Nephron progenitor cell (in vitro differentiated cells): ENCODE measurements at regions not wholly inside any gene's neighbourhood (a gene's known extent, or its start where the extent isn't known, plus 50 kb on each side); places are given as distances from the start of the nearest gene placed in this dataset.

ENCODE experiments used
- DNase-seq: peaks from one replicate; pipeline ENCODE4 v3.0.0; 2021
- H3K27ac Mint-ChIP-seq: 2 replicates; pipeline ENCODE4 v1.8.0; 2021; ENCODE audit warnings: mild to moderate bottlenecking, moderate library complexity, mixed read lengths
- H3K27me3 Mint-ChIP-seq: 2 replicates; pipeline ENCODE4 v1.8.0; 2021; ENCODE audit warnings: mild to moderate bottlenecking, low read depth, mixed read lengths; ENCODE audit not compliant: poor library complexity
- H3K36me3 Mint-ChIP-seq: 2 replicates; pipeline ENCODE4 v1.8.0; 2021; ENCODE audit warnings: low read depth, mixed read lengths
- H3K4me1 Mint-ChIP-seq: 2 replicates; pipeline ENCODE4 v1.8.0; 2021; ENCODE audit warnings: mixed read lengths
- H3K4me3 Mint-ChIP-seq: 2 replicates; pipeline ENCODE4 v1.8.0; 2021; ENCODE audit warnings: mild to moderate bottlenecking, moderate library complexity, mixed read lengths
- H3K9me3 Mint-ChIP-seq: 2 replicates; pipeline ENCODE4 v1.8.0; 2021; ENCODE audit warnings: mild to moderate bottlenecking, moderate library complexity, mixed read lengths
- TF ChIP-seq, protein P1 (sequence below): fragments of 200-600 bp; sonication (generic); IDR thresholded peaks from 2 replicates; pipeline ENCODE4 v1.5.0; 2021; ENCODE audit warnings: antibody characterized with exemption

DNA sequence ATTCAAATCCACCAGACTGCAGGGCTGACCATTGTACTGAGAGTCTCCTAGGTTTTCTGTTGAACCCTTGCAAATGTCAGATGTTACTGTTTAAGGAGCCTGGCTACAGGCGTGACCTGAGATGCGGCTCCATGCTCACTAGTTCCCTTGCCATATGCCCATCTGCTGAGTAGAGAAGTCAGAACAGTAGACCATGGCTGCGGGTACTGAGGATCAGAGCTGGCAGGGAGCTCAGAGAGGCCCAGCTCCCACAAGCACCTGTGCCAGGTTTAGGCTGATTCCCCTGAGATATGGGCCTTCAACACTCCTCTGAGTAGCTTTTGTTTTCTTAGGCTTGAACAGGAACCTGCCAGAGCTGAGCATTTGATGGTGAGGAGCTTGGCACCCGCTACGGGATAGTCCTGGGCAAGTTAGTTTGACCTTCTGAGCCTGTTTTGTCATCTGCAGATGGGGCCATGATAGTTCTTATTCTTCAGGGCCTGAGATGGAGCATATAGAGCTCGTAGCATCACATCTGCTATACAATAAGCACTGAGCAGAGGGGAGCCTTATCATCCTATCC lies 83.7 kb downstream of the BOD1 start:
- no peak overlapping the region for H3K4me3 Mint-ChIP-seq
- no peak for DNase-seq
- TF ChIP-seq, protein P1, sequence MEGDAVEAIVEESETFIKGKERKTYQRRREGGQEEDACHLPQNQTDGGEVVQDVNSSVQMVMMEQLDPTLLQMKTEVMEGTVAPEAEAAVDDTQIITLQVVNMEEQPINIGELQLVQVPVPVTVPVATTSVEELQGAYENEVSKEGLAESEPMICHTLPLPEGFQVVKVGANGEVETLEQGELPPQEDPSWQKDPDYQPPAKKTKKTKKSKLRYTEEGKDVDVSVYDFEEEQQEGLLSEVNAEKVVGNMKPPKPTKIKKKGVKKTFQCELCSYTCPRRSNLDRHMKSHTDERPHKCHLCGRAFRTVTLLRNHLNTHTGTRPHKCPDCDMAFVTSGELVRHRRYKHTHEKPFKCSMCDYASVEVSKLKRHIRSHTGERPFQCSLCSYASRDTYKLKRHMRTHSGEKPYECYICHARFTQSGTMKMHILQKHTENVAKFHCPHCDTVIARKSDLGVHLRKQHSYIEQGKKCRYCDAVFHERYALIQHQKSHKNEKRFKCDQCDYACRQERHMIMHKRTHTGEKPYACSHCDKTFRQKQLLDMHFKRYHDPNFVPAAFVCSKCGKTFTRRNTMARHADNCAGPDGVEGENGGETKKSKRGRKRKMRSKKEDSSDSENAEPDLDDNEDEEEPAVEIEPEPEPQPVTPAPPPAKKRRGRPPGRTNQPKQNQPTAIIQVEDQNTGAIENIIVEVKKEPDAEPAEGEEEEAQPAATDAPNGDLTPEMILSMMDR: no peak
- no peak overlapping the region for H3K27ac Mint-ChIP-seq
- no peaks in the 10 kb centered on the region for H3K36me3 Mint-ChIP-seq
- H3K4me1 Mint-ChIP-seq: no peaks in the 10 kb centered on the region
- no peaks in the 10 kb centered on the region for H3K9me3 Mint-ChIP-seq
- peaks cover 12% of the 10 kb centered on the region for H3K27me3 Mint-ChIP-seq

DNA sequence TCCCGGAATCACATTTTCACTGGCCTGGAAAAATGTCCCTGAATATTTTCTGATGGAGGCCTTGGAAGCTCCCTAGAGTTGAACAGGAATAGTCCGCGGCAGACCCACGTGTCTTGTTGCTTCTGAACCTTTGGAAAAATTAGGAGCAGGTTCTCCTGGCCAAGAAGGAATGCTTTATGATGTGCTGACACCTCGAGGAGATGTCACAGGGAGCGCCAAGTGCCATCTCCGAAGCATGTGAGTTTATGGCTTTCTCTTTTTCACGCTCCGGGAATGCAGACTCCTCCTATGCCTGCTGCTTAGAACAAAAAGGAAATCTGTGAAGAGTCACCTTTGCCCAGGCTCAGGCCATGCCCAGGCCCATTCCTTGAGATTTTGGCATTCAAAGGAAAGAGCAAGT lies 84.6 kb downstream of the BOD1 start:
- no peak overlapping the region for H3K4me3 Mint-ChIP-seq
- H3K4me1 Mint-ChIP-seq: no peaks in the 10 kb centered on the region
- no peak overlapping the region for H3K27ac Mint-ChIP-seq
- H3K36me3 Mint-ChIP-seq: no peaks in the 10 kb centered on the region
- TF ChIP-seq, protein P1: no peak
- H3K27me3 Mint-ChIP-seq: peaks cover 12% of the 10 kb centered on the region
- no peaks in the 10 kb centered on the region for H3K9me3 Mint-ChIP-seq
- DNase-seq: no peak

DNA sequence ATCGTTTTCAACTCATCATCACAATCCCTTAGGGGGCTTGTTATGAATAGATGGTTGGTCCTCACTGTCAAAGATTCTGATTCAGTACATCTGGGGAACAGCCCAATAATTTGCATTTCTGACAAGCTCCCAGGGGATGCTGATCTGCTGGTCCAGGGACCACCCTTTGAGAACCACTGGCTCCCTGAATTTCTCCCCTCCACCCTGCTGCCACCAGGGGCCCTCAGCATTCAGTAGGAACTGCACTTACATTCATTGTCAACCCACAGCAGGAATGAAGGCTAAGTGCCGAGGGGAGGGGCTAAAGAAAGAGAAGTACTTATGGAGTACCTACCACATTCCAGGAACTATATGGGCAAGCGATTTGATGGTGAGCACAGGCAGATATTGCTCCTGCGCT lies 85.9 kb downstream of the BOD1 start:
- Mint-ChIP-seq H3K9me3 (no peaks in the 10 kb centered on the region), H3K27ac (no peak overlapping the region), H3K36me3 (no peaks in the 10 kb centered on the region), H3K4me3 (no peak overlapping the region), H3K27me3 (peaks cover 12% of the 10 kb centered on the region), H3K4me1 (no peaks in the 10 kb centered on the region)
- TF ChIP-seq, protein P1: no peak
- no peak for DNase-seq

DNA sequence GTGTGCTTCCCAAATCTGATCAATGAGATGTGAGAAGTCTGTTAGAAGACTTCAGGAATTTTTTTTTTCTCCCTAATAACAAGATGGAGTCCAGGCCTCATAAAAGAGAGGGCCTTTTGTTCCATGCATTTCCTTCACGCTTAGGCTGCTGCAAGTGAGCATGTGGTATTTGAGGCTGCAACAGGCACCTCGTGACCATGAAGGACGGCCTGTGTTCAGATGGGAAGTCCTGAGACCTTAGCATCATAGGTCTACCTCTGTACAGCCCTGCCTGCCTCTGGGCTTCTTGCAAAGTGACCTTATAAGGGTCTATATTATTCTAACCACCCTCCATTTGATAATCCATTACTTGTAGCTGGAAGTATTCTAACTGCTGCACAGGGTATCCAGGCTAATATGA lies 86.6 kb downstream of the BOD1 start:
- no peak overlapping the region for H3K4me3 Mint-ChIP-seq
- TF ChIP-seq, protein P1: no peak
- no peak overlapping the region for H3K27ac Mint-ChIP-seq
- H3K4me1 Mint-ChIP-seq: no peaks in the 10 kb centered on the region
- H3K9me3 Mint-ChIP-seq: no peaks in the 10 kb centered on the region
- DNase-seq: no peak
- no peaks in the 10 kb centered on the region for H3K36me3 Mint-ChIP-seq
- H3K27me3 Mint-ChIP-seq: peaks cover 12% of the 10 kb centered on the region

DNA sequence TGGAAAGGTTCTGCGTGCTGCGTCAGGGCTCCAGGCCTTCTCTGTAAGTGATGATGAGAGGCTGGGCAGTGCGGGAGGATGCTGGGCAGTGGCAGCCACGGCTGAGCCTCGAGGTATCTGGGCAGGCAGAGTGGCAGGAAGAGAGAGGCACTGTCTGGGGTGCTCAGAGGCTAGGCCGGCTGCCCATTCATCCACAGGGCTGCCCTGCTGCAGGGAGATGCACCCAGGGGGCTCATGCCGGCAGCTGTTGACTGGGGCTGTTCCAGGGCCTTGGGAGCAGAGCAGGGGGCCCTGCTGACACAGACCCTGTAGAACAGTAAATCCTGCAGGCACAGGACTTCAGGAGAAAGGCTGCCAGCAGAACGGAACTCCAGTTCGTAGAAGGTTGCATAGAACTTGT lies 88.8 kb downstream of the BOD1 start:
- Mint-ChIP-seq H3K27ac (no peak overlapping the region), H3K4me3 (no peak overlapping the region), H3K9me3 (no peaks in the 10 kb centered on the region), H3K4me1 (no peaks in the 10 kb centered on the region), H3K36me3 (no peaks in the 10 kb centered on the region), H3K27me3 (peaks cover 6% of the 10 kb centered on the region)
- TF ChIP-seq, protein P1: no peak
- DNase-seq: no peak

DNA sequence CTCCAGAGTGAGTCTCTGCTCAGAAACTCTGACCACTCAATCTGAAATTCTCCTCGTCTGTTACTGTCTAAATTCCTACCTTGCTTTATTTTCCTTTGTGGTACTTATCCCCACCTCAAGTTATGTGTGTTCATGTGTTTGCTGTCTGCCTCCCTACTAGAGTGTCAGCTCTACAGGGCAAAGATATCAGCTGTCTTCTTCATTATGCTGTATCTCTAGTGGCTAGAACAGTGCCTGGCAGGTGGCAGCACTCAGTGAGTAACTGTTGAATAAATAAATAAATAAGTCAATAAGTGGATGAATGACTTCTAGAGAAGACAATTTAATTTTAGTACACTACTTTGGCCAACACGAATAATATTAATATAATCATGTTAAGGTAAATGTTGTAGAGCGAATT lies 92.3 kb downstream of the BOD1 start:
- peaks cover 6% of the 10 kb centered on the region for H3K27me3 Mint-ChIP-seq
- H3K4me3 Mint-ChIP-seq: no peak overlapping the region
- peaks cover 25% of the 10 kb centered on the region for H3K9me3 Mint-ChIP-seq
- H3K4me1 Mint-ChIP-seq: no peaks in the 10 kb centered on the region
- no peak overlapping the region for H3K27ac Mint-ChIP-seq
- DNase-seq: no peak
- TF ChIP-seq, protein P1: no peak
- no peaks in the 10 kb centered on the region for H3K36me3 Mint-ChIP-seq
